HEK293 (cell line): ENCODE measurements at regions not wholly inside any gene's neighbourhood (a gene's known extent, or its start where the extent isn't known, plus 50 kb on each side); places are given as distances from the start of the nearest gene placed in this dataset.

Source experiments
- CTCF ChIP-seq: fragments of 450-650 bp; formaldehyde crosslinking; IDR thresholded peaks from 2 replicates; pipeline ENCODE4 v1.5.1; 2016; ENCODE audit warnings: missing biosample characterization, missing genetic modification characterization
- KLF9 ChIP-seq: fragments of 450-650 bp; formaldehyde crosslinking; IDR thresholded peaks from 2 replicates; pipeline ENCODE4 v1.5.1; 2016; ENCODE audit warnings: missing biosample characterization, missing genetic modification characterization, low read depth
- PBX3 ChIP-seq: sonication (generic); formaldehyde crosslinking; IDR thresholded peaks from 2 replicates; pipeline ENCODE4 v1.8.1; 2022; ENCODE audit warnings: mild to moderate bottlenecking, moderate library complexity, missing genetic modification reagents
- SALL2 ChIP-seq: fragments of 450-650 bp; formaldehyde crosslinking; IDR thresholded peaks from 2 replicates; pipeline ENCODE4 v1.5.0; 2017; ENCODE audit warnings: missing biosample characterization, mild to moderate bottlenecking, missing genetic modification characterization, borderline replicate concordance
- SETDB1 ChIP-seq: IDR thresholded peaks from one replicate; pipeline ENCODE4 v1.6.1; 2017; ENCODE audit warnings: mild to moderate bottlenecking, low read length, moderate library complexity, mixed read lengths; ENCODE audit not compliant: insufficient read length
- YY1 ChIP-seq: fragments of 450-650 bp; formaldehyde crosslinking; IDR thresholded peaks from 2 replicates; pipeline ENCODE4 v1.5.1; 2018; ENCODE audit warnings: missing biosample characterization, missing genetic modification characterization
- ZBTB26 ChIP-seq: fragments of 450-650 bp; formaldehyde crosslinking; optimal IDR thresholded peaks from 2 replicates; pipeline ENCODE3; 2016; ENCODE audit warnings: missing biosample characterization, mild to moderate bottlenecking, missing genetic modification characterization
- ZNF138 ChIP-seq: fragments of 450-650 bp; formaldehyde crosslinking; IDR thresholded peaks from 2 replicates; pipeline ENCODE4 v1.5.1; 2016; ENCODE audit warnings: missing biosample characterization, missing genetic modification characterization, borderline replicate concordance
- ZNF274 ChIP-seq, 2 experiments: fragments of 200-500 bp in 1 of 2; fragments of 450-650 bp in 1 of 2; sonication (Bioruptor generic) in 1 of 2; formaldehyde crosslinking in 1 of 2; IDR thresholded peaks; 2 replicates each; pipeline versions ENCODE4 v1.5.1 to v1.6.1; 2014 to 2016; ENCODE audit warnings: borderline replicate concordance in 1 of 2, inconsistent platforms in 1 of 2, low read length in 1 of 2, missing biosample characterization in 1 of 2, missing genetic modification characterization in 1 of 2
- ZNF585B ChIP-seq: fragments of 450-650 bp; formaldehyde crosslinking; IDR thresholded peaks from 2 replicates; pipeline ENCODE4 v1.5.1; 2016; ENCODE audit warnings: missing biosample characterization, missing genetic modification characterization
- ZNF629 ChIP-seq: fragments of 450-650 bp; formaldehyde crosslinking; IDR thresholded peaks from 2 replicates; pipeline ENCODE4 v1.5.1; 2017; ENCODE audit warnings: missing biosample characterization, missing genetic modification characterization
- ZSCAN5A ChIP-seq: fragments of 450-650 bp; formaldehyde crosslinking; IDR thresholded peaks from 2 replicates; pipeline ENCODE4 v1.5.1; 2016; ENCODE audit warnings: missing biosample characterization, missing genetic modification characterization
- TF ChIP-seq, protein P1 (sequence below): fragments of 450-650 bp; formaldehyde crosslinking; IDR thresholded peaks from 2 replicates; pipeline ENCODE4 v1.5.1; 2017; ENCODE audit warnings: missing biosample characterization, missing genetic modification characterization
- TF ChIP-seq, protein P2 (sequence below): fragments of 450-650 bp; formaldehyde crosslinking; IDR thresholded peaks from 2 replicates; pipeline ENCODE4 v1.5.1; 2016; ENCODE audit warnings: missing biosample characterization, missing genetic modification characterization, low read depth

GRCh38 chr12:72774023-72774422 is 501.9 kb downstream of the TRHDE start:
- TF ChIP-seq SALL2 (tag by site-specific recombination) = no peak
- no peak for TF ChIP-seq KLF9 (tag by site-specific recombination)
- TF ChIP-seq ZBTB26 (tag by site-specific recombination) = no peak
- TF ChIP-seq CTCF (tag by site-specific recombination) = no peak
- TF ChIP-seq, protein P1, sequence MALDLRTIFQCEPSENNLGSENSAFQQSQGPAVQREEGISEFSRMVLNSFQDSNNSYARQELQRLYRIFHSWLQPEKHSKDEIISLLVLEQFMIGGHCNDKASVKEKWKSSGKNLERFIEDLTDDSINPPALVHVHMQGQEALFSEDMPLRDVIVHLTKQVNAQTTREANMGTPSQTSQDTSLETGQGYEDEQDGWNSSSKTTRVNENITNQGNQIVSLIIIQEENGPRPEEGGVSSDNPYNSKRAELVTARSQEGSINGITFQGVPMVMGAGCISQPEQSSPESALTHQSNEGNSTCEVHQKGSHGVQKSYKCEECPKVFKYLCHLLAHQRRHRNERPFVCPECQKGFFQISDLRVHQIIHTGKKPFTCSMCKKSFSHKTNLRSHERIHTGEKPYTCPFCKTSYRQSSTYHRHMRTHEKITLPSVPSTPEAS (tag by site-specific recombination) = no peak
- no peak for TF ChIP-seq PBX3
- TF ChIP-seq ZNF274 (IDR thresholded peaks at IDR 0.05; ENCODE audit: low read length) = no peak
- no peak for TF ChIP-seq ZNF274 (tag by site-specific recombination; IDR thresholded peaks at IDR 0.05; ENCODE audit: borderline replicate concordance)
- no peak for TF ChIP-seq YY1 (tag by site-specific recombination)
- no peak for TF ChIP-seq ZNF629 (tag by site-specific recombination)
- TF ChIP-seq SETDB1 = no peak
- TF ChIP-seq ZSCAN5A = no peak
- no peak for TF ChIP-seq ZNF585B (tag by site-specific recombination)
- TF ChIP-seq, protein P2, sequence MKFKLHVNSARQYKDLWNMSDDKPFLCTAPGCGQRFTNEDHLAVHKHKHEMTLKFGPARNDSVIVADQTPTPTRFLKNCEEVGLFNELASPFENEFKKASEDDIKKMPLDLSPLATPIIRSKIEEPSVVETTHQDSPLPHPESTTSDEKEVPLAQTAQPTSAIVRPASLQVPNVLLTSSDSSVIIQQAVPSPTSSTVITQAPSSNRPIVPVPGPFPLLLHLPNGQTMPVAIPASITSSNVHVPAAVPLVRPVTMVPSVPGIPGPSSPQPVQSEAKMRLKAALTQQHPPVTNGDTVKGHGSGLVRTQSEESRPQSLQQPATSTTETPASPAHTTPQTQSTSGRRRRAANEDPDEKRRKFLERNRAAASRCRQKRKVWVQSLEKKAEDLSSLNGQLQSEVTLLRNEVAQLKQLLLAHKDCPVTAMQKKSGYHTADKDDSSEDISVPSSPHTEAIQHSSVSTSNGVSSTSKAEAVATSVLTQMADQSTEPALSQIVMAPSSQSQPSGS (tag by site-specific recombination) = no peak
- TF ChIP-seq ZNF138 (tag by site-specific recombination) = no peak
